Stomach (tissue), 8 donors: ENCODE measurements at regions not wholly inside any gene's neighbourhood (a gene's known extent, or its start where the extent isn't known, plus 50 kb on each side); places are given as distances from the start of the nearest gene placed in this dataset.

ENCODE experiments used
- DNase-seq, 2 donors: peaks; one replicate each; pipeline versions ENCODE4 v3.0.0 to v3.0.0-alpha.2; 2013 to 2019
- H3K27ac ChIP-seq, 5 donors: fragments of 200-600 bp in 4 of 5; sonication (generic) in 4 of 5; one replicate each; pipeline ENCODE4 v1.5.1; 2013 to 2019; ENCODE audit warnings: mild to moderate bottlenecking in 1 of 5, moderate library complexity in 1 of 5
- H3K27me3 ChIP-seq, 3 donors: fragments of 200-600 bp; sonication (generic); one replicate each; pipeline ENCODE4 v1.5.1; 2017 to 2019; ENCODE audit warnings: mixed run types in 1 of 3
- H3K36me3 ChIP-seq, 4 donors: fragments of 200-600 bp; sonication (generic); 1 replicate in 3 of 4; 2 replicates in 1 of 4; pipeline ENCODE4 v1.5.1; 2016 to 2019
- H3K4me1 ChIP-seq, 4 donors: fragments of 200-600 bp; sonication (generic); one replicate each; pipeline ENCODE4 v1.5.1; 2016 to 2019
- H3K4me3 ChIP-seq, 4 donors: fragments of 200-600 bp; sonication (generic) in 3 of 4; one replicate each; pipeline ENCODE4 v1.5.1; 2016 to 2019; ENCODE audit warnings: mild to moderate bottlenecking in 1 of 4
- H3K9me3 ChIP-seq, 4 donors: fragments of 200-600 bp; sonication (generic); one replicate each; pipeline ENCODE4 v1.5.1; 2016 to 2019
- CTCF ChIP-seq, 7 experiments: fragments of 450-650 bp in 4 of 7; fragments of 200-600 bp in 3 of 7; sonication (generic) in 3 of 7; IDR thresholded peaks; one replicate each; pipeline ENCODE4 v1.5.1; 2016 to 2019; ENCODE audit warnings: antibody characterized with exemption in 7 of 7, control low read depth in 2 of 7, mild to moderate bottlenecking in 1 of 7
- EP300 ChIP-seq: sonication (generic); formaldehyde crosslinking; IDR thresholded peaks from one replicate; pipeline ENCODE4 v1.6.1; 2017; ENCODE audit warnings: antibody characterized with exemption
- POLR2A ChIP-seq, 4 donors: fragments of 450-650 bp; IDR thresholded peaks; one replicate each; pipeline ENCODE4 v1.6.1; 2016; ENCODE audit warnings: antibody characterized with exemption in 4 of 4, control low read depth in 2 of 4, mild to moderate bottlenecking in 1 of 4, moderate library complexity in 1 of 4
- POLR2AphosphoS5 ChIP-seq, 3 donors: sonication (generic); formaldehyde crosslinking; IDR thresholded peaks; one replicate each; pipeline ENCODE4 v1.6.1; 2016; ENCODE audit warnings: antibody characterized with exemption in 3 of 3
- WGBS, 5 donors: extraction: QIAGEN DNeasy Blood & Tissue Kit in 3 of 5; methylation state at CpG; one replicate each; pipeline versions ENCODE4 v1.1.5 to v1.1.7; 2013 to 2018; 5-methylcytosine and 5-hydroxymethylcytosine counted together
- intact Hi-C: fragments of 100-400 bp; cut with DNase I; formaldehyde crosslinking; loops from one replicate; pipeline ENCODE4 v1.15.1; 2023; ENCODE audit warnings: low total_unique reads
- donor health status: healthy with polysubstance abuse.
- donor health status: Bipolar disorder and iron deficiency.
- donor health status: healthy.

DNA sequence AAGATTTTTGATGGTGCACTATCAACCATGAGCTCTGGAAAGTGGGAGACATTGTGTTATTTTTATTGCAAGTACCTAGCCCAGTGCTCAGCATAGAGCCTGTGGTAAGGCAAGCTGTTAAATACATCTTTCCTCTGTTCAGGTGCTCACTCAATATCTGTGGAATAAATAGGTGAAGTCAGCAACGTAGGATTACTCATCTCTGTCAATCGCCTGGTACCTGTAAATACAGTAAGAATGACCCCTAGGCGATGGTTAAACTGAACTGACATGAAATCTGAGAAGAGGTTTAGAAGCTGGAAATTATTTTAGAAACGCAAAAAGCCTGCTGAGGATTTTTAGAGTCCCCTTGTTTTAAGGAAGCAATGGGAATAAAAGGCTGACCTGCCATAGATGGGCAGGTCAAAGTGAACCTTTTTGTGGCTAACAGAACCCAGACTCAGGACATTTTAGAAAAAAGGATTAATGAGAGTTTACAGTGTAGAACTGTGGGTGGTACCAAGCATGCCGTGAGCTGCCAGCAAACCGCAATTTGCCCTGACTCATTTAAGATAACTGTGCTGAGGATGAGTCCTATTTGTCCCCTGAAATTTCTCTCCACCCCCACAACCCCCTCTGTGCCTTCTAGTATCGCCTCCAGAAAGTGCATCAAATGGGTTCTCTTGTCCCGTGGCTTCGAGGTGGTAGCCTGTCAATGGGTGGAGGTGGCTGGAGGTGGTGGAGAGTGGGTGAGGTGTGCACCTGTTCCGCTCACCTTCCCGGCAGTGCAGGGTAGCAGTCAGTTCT is 375.1 kb downstream of the MED10 start:
- WGBS, 5 donors, result 74 to 82% (median 78%) methylated on average over 9 to 11 of the region's 11 CpGs
- intact Hi-C loops, result no loop called here
- TF ChIP-seq POLR2AphosphoS5 (IDR thresholded peaks at IDR 0.05) (no peak), CTCF (IDR thresholded peaks at IDR 0.05) (no peak), POLR2A (IDR thresholded peaks at IDR 0.05) (no peak), EP300 (no peak)

GRCh38 chr5:6000867-6001266 is 377.5 kb downstream of the MED10 start:
- Histone ChIP-seq H3K4me3 (no peak overlapping the region), H3K4me1 (no peaks in the 10 kb centered on the region), H3K27ac (no peak overlapping the region), H3K36me3 (no peaks in the 10 kb centered on the region), H3K27me3 (no peaks in the 10 kb centered on the region), H3K9me3 (peaks cover 0 to 22% (median 13%) of the 10 kb centered on the region in 4 donors)
- DNase-seq, result no peak
- TF ChIP-seq POLR2AphosphoS5 (IDR thresholded peaks at IDR 0.05) (no peak), EP300 (no peak), CTCF (IDR thresholded peaks at IDR 0.05) (no peak), POLR2A (IDR thresholded peaks at IDR 0.05) (no peak)
- 27 to 46% (median 41%) methylated on average over 6 of the region's 6 CpGs for WGBS, 5 donors
- intact Hi-C loops, result no loop called here

More for the DNA sequence above, 375.1 kb downstream of the MED10 start:
- peaks cover 0 to 8% (median under 1%) of the 10 kb centered on the region in 4 donors for H3K9me3 ChIP-seq
- no peak overlapping the region for H3K4me3 ChIP-seq
- DNase-seq, result no peak
- H3K4me1 ChIP-seq, result no peaks in the 10 kb centered on the region
- no peaks in the 10 kb centered on the region for H3K27me3 ChIP-seq
- H3K27ac ChIP-seq, result no peak overlapping the region
- no peaks in the 10 kb centered on the region for H3K36me3 ChIP-seq

DNA sequence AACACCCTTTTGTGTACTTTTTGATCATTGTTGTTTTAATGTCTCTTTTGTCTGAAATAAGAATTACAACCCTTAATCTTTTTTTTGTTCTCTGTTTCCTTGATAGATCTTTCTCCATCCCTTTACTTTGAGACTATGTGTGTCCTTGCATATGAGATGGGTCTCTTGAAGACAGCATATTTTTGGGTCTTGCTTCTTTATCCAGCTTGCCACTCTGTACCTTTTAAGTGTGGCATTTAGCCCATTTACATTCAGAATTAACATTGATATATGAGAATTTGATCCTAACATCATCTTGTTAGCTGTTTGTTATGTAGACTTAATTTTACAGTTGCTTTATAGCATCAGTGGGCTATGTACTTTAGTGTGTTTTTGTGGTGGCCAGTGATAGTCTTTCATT is 382.5 kb downstream of the MED10 start:
- H3K4me3 ChIP-seq, result no peak overlapping the region
- no peak for TF ChIP-seq EP300
- TF ChIP-seq POLR2A (IDR thresholded peaks at IDR 0.05), result no peak
- TF ChIP-seq CTCF (IDR thresholded peaks at IDR 0.05), result no peak
- no peak for TF ChIP-seq POLR2AphosphoS5 (IDR thresholded peaks at IDR 0.05)
- no peaks in the 10 kb centered on the region for H3K36me3 ChIP-seq
- intact Hi-C loops, result no loop called here
- H3K27ac ChIP-seq, result no peak overlapping the region
- no peak for DNase-seq
- H3K27me3 ChIP-seq, result no peaks in the 10 kb centered on the region
- H3K9me3 ChIP-seq, result peaks cover 0 to 50% (median 32%) of the 10 kb centered on the region in 4 donors
- H3K4me1 ChIP-seq, result no peaks in the 10 kb centered on the region

DNA sequence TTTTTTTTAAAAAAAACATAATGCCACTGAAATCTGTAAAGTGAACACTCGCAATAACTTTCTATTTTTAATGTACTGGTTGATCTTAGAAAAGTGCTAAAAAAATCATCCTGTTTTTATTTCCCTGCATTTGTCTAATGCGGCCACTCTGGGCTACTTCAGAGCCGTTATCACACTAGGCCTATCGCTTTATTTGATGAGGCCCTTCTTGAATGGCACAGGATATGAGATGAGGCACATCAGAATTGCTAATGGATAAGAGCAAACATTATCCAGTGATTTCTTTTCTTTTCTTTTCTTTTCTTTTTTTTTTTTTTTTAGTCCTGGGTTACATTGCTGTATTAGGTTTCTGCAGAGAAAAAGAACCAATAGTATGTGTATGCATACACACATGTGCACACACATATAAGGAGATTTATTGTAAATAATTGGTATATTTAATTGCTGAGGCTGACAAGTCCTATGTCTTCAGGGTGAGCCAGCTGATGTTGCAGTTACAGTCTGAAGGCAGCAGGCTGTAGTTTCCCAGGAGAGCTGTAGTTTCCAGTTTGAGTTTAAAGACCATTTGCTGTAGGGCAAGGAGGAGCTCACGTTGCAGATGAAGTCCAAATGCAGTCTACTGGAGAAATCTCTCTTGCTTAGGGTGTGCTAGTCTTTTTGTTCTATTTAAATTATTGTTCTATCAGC is 391.7 kb downstream of the MED10 start:
- DNase-seq, result no peak
- Histone ChIP-seq H3K36me3 (no peaks in the 10 kb centered on the region), H3K27ac (no peak overlapping the region), H3K4me1 (no peaks in the 10 kb centered on the region), H3K4me3 (no peak overlapping the region), H3K9me3 (peaks cover 0 to 8% (median 0%) of the 10 kb centered on the region in 4 donors), H3K27me3 (no peaks in the 10 kb centered on the region)
- intact Hi-C loops, result no loop called here
- TF ChIP-seq POLR2AphosphoS5 (IDR thresholded peaks at IDR 0.05) (no peak), CTCF (IDR thresholded peaks at IDR 0.05) (no peak), POLR2A (IDR thresholded peaks at IDR 0.05) (no peak), EP300 (no peak)
- WGBS, 5 donors, result 76 to 80% (median 77%) methylated on average over 5 of the region's 5 CpGs
